D721Med (cell line): ENCODE measurements at regions not wholly inside any gene's neighbourhood (a gene's known extent, or its start where the extent isn't known, plus 50 kb on each side); places are given as distances from the start of the nearest gene placed in this dataset.

Experiments
- DNase-seq: peaks from one replicate; pipeline ENCODE4 v3.0.0; 2011; ENCODE audit warnings: low spot score; ENCODE audit not compliant: insufficient read length
- FAIRE-seq: peaks from 2 replicates; lab custom pipeline; 2011; peaks lifted over from hg19 to GRCh38; lab: Jason Lieb, UNC
- TF ChIP-seq, protein P1 (sequence below): IDR thresholded peaks from 2 replicates; pipeline ENCODE4 v1.5.1; 2012; ENCODE audit warnings: mild to moderate bottlenecking, control low read depth; ENCODE audit not compliant: insufficient read depth; ENCODE audit errors: missing control alignments

DNA sequence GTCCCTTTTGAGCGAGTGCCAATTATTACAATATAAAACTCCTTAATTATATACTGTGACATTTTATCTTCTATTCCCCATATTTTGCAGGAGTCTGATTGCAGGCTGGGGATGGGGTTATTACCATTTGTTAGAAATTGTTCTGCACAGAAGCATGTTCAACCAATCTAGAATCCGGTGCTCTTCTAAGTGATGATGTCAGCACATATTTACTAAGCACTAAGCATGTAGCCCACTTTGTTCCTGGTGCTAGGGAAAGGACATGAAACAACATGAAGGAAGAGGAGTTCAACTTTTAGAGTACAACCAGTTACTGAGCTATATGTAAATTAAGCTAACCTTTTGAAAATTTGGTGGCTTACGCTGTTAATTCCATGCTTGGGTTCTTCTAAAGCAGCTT lies 52.8 kb upstream of the IL1RAPL2 start:
- DNase-seq (no peak), FAIRE-seq (no peak)
- TF ChIP-seq, protein P1, sequence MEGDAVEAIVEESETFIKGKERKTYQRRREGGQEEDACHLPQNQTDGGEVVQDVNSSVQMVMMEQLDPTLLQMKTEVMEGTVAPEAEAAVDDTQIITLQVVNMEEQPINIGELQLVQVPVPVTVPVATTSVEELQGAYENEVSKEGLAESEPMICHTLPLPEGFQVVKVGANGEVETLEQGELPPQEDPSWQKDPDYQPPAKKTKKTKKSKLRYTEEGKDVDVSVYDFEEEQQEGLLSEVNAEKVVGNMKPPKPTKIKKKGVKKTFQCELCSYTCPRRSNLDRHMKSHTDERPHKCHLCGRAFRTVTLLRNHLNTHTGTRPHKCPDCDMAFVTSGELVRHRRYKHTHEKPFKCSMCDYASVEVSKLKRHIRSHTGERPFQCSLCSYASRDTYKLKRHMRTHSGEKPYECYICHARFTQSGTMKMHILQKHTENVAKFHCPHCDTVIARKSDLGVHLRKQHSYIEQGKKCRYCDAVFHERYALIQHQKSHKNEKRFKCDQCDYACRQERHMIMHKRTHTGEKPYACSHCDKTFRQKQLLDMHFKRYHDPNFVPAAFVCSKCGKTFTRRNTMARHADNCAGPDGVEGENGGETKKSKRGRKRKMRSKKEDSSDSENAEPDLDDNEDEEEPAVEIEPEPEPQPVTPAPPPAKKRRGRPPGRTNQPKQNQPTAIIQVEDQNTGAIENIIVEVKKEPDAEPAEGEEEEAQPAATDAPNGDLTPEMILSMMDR: no peak

GRCh38 chrX:104510801-104511200 lies 55.2 kb upstream of the IL1RAPL2 start:
- FAIRE-seq (no peak), DNase-seq (no peak)
- TF ChIP-seq, protein P1: no peak

GRCh38 chrX:104502460-104502859 lies 63.5 kb upstream of the IL1RAPL2 start:
- FAIRE-seq (no peak), DNase-seq (no peak)
- TF ChIP-seq, protein P1: no peak

GRCh38 chrX:104488811-104489210 lies 77.2 kb upstream of the IL1RAPL2 start:
- DNase-seq: no peak
- no peak for FAIRE-seq
- TF ChIP-seq, protein P1: no peak

- FAIRE-seq: no peak
- TF ChIP-seq, protein P1: no peak
- no peak for DNase-seq
These were observed 79.3 kb upstream of the IL1RAPL2 start for GRCh38 chrX:104486691-104487090.

- TF ChIP-seq, protein P1: no peak
- DNase-seq (no peak), FAIRE-seq (no peak)
These were observed 83.2 kb upstream of the IL1RAPL2 start for GRCh38 chrX:104482757-104483156.

- TF ChIP-seq, protein P1: no peak
- DNase-seq (no peak), FAIRE-seq (no peak)
These were observed 96.2 kb upstream of the IL1RAPL2 start for GRCh38 chrX:104469771-104470170.
